Effector CD8-positive, alpha-beta T cell (primary cell): ENCODE measurements at regions not wholly inside any gene's neighbourhood (a gene's known extent, or its start where the extent isn't known, plus 50 kb on each side); places are given as distances from the start of the nearest gene placed in this dataset.

Source experiments
- DNase-seq: peaks from one replicate; lab custom pipeline; 2025; lab: John Stamatoyannopoulos, UW

GRCh38 chr1:38114241-38115026 is 67.8 kb upstream of the POU3F1 start:
- DNase-seq = no peak

DNA sequence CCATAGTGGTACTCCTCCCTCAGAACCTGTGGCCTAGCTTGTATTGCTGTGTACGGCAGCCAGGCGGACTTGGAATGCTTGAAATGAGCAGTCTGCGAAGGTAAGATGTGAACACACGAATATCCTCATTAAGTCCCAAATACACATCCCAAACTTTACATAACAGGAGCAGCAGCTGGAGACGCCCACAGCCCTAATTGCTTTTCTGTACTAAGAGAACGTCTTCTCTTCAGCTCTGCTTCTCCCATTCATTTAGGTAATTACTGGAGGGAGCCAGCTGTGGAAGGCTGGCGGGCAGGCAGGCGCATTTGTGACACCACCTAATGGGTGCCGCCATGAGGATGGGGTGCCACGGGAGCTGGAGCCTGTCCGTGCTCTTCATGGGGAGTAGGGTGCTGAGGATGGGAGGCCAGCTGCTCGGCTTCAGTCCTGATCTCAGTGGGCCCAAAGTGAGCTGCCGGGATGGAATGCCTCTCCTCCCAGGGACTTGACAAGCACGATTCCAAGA is 66.6 kb upstream of the POU3F1 start:
- no peak for DNase-seq

DNA sequence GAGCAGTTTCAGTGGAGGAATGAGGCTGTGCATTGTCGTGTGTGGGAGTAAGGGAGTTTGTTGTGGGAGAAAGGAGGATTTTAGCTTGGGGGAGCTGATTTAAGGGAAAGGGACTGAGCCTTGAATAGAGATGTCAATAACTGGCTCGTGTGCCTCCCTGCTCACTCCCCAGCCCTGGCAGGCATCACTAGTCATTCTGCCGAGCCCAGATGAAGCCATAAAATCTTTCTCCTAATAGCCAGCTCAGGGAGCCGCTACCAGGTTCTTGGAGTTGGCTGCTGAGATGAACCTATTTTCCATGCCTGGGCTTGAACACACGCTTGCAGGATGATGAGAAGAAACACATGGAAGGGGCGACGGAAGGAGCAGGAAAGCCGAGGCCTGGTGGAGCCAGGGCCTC is 65.0 kb upstream of the POU3F1 start:
- DNase-seq = no peak

DNA sequence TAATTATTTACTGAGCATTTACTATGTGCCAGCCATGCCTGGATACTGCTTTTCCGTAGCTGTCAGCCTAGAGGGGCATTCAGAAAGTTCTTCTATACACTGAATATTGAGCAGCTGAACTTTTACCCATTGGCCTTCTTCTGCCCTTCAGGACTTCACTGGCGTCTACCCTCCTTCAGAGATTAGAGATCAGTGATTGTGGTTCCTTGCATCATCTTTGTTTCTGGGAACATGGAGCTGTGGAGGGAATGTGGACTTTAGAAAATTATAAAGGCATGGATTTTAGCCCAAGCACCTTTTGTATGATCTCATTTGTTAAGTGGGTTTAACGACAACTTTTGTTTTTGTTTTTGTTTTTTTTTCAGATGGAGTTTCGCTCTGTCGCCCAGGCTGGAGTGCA is 58.7 kb upstream of the POU3F1 start:
- DNase-seq = no peak

GRCh38 chr1:38102636-38103035 is 56.0 kb upstream of the POU3F1 start:
- DNase-seq = no peak

GRCh38 chr1:38101037-38101785 is 54.6 kb upstream of the POU3F1 start:
- no peak for DNase-seq

GRCh38 chr1:38098101-38098847 is 51.7 kb upstream of the POU3F1 start:
- DNase-seq = no peak

DNA sequence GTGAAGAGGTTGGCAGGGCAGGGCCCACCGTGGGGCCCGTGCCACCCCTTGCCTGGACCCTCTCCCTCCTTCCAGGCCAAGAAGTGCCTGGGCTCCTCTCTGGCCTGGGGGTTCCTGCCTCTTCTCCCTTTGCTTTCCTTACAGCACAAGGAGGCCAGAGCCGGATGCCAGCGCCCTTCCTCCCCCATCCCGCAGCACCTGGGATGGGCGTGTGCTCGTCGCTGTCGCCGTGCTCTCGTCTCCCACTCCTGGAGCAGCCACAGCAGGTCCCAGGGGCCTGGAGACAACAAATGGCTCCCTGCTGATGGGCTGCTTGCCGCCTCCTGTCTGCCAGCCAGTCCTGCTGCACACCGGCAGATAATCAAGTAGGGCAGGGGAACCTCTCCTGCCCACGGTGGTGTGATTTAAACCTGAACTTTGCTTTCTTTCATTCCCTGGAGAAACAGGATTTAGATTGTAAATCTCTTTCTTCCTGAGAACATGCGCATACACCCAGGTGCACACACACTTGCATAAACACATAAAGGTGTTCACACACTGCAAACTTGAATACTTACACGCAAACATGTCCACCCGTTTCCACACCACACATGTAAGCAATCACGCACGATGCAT is 50.8 kb upstream of the POU3F1 start:
- DNase-seq = no peak
